SU-DHL-6 (cell line): ENCODE measurements at regions not wholly inside any gene's neighbourhood (a gene's known extent, or its start where the extent isn't known, plus 50 kb on each side); places are given as distances from the start of the nearest gene placed in this dataset.

ENCODE experiments used
- H2AFZ ChIP-seq: fragments of 200-600 bp; sonication (generic); 2 replicates; pipeline ENCODE4 v1.6.1; 2014; ENCODE audit warnings: low read depth, mild to moderate bottlenecking, moderate library complexity, mixed read lengths, antibody characterized with exemption, low read length; ENCODE audit not compliant: severe bottlenecking
- H3F3A ChIP-seq: fragments of 200-600 bp; shearing (Covaris generic); 2 replicates; pipeline ENCODE4 v1.6.0; 2016; ENCODE audit warnings: antibody characterized with exemption, mild to moderate bottlenecking; ENCODE audit not compliant: insufficient read depth
- H3K27ac ChIP-seq: fragments of 200-600 bp; sonication (generic); 2 replicates; pipeline ENCODE4 v1.5.1; 2016; ENCODE audit warnings: low read depth, mild to moderate bottlenecking, low read length, moderate library complexity, mixed read lengths
- H3K27me3 ChIP-seq: fragments of 200-600 bp; sonication (generic), shearing (Covaris generic); 2 replicates; pipeline ENCODE4 v1.6.0; 2014; ENCODE audit warnings: mild to moderate bottlenecking, low read length
- H3K36me3 ChIP-seq: fragments of 200-600 bp; sonication (generic); 2 replicates; pipeline ENCODE4 v1.6.1; 2014; ENCODE audit warnings: mild to moderate bottlenecking, low read length, mixed read lengths
- H3K4me2 ChIP-seq: fragments of 300-600, 200-600 bp; shearing (Covaris generic), sonication (generic); 2 replicates; pipeline ENCODE4 v1.6.0; 2014; ENCODE audit warnings: low read length, low read depth, mild to moderate bottlenecking; ENCODE audit not compliant: poor library complexity, severe bottlenecking
- H3K4me3 ChIP-seq: fragments of 200-600 bp; sonication (generic); 2 replicates; pipeline ENCODE4 v1.5.1; 2014; ENCODE audit warnings: antibody characterized with exemption, low read length, mild to moderate bottlenecking, mixed read lengths; ENCODE audit not compliant: insufficient read depth, poor library complexity, severe bottlenecking
- H3K79me2 ChIP-seq: fragments of 200-600 bp; sonication (generic); 2 replicates; pipeline ENCODE4 v1.6.1; 2014; ENCODE audit warnings: mild to moderate bottlenecking, low read length, moderate library complexity; ENCODE audit not compliant: insufficient read depth
- H3K9ac ChIP-seq: fragments of 200-600 bp; sonication (generic); 2 replicates; pipeline ENCODE4 v1.7.0; 2014; ENCODE audit warnings: mild to moderate bottlenecking, low read length
- H3K9me2 ChIP-seq: fragments of 200-600 bp; sonication (generic); replicated peaks from 2 replicates; pipeline ENCODE4 v1.6.1; 2014; ENCODE audit warnings: low read length; ENCODE audit not compliant: insufficient read depth
- H3K9me3 ChIP-seq: fragments of 200-600 bp; sonication (generic); 2 replicates; pipeline ENCODE4 v1.6.1; 2014; ENCODE audit warnings: low read length, mixed read lengths; ENCODE audit not compliant: insufficient read depth
- H4K20me1 ChIP-seq: fragments of 200-600 bp; sonication (generic); 2 replicates; pipeline ENCODE4 v1.6.1; 2014; ENCODE audit warnings: low read depth, mild to moderate bottlenecking, antibody characterized with exemption, low read length, moderate library complexity, mixed read lengths
- EZH2phosphoT487 ChIP-seq: fragments of 200-600 bp; sonication (generic), shearing (Covaris generic); conservative IDR thresholded peaks from 2 replicates; pipeline ENCODE4 v1.6.1; 2018; ENCODE audit warnings: mild to moderate bottlenecking, antibody characterized with exemption, low read length, moderate library complexity, mixed read lengths
- TF ChIP-seq, protein P1 (sequence below): fragments of 200-600 bp; sonication (generic); IDR thresholded peaks from one replicate; pipeline ENCODE4 v1.5.1; 2017; ENCODE audit warnings: antibody characterized with exemption, mild to moderate bottlenecking, low read length, moderate library complexity; ENCODE audit not compliant: insufficient read depth, poor library complexity, severe bottlenecking

DNA sequence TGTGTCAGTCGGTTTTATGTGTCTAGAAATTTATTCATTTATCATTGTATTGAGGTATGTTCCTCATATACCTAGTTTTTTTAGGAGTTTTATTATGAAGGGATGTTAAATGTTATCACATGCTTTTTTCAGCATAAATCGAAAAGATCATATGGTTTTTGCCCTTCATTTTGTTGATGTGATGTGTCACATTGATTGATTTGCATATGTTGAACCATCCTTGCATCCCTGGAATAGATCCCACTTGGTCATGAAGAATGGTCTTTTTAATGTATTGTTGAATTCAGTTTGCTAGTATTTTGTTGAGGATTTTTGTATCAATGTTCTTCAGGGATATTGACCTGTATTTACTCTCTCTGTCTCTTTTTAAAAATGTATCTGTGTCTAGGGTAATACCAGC lies 230.3 kb downstream of the RAP2B start:
- Histone ChIP-seq H4K20me1 (no peaks in the 10 kb centered on the region), H3F3A (no peaks in the 10 kb centered on the region), H3K9me2 (no peaks in the 10 kb centered on the region), H3K4me2 (no peak overlapping the region), H3K27me3 (no peaks in the 10 kb centered on the region), H3K9me3 (no peaks in the 10 kb centered on the region), H3K36me3 (no peaks in the 10 kb centered on the region), H3K9ac (no peak overlapping the region), H3K79me2 (no peaks in the 10 kb centered on the region), H3K4me3 (no peak overlapping the region), H2AFZ (no peak overlapping the region), H3K27ac (no peak overlapping the region)
- TF ChIP-seq, protein P1, sequence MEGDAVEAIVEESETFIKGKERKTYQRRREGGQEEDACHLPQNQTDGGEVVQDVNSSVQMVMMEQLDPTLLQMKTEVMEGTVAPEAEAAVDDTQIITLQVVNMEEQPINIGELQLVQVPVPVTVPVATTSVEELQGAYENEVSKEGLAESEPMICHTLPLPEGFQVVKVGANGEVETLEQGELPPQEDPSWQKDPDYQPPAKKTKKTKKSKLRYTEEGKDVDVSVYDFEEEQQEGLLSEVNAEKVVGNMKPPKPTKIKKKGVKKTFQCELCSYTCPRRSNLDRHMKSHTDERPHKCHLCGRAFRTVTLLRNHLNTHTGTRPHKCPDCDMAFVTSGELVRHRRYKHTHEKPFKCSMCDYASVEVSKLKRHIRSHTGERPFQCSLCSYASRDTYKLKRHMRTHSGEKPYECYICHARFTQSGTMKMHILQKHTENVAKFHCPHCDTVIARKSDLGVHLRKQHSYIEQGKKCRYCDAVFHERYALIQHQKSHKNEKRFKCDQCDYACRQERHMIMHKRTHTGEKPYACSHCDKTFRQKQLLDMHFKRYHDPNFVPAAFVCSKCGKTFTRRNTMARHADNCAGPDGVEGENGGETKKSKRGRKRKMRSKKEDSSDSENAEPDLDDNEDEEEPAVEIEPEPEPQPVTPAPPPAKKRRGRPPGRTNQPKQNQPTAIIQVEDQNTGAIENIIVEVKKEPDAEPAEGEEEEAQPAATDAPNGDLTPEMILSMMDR, result no peak
- TF ChIP-seq EZH2phosphoT487, result no peak

DNA sequence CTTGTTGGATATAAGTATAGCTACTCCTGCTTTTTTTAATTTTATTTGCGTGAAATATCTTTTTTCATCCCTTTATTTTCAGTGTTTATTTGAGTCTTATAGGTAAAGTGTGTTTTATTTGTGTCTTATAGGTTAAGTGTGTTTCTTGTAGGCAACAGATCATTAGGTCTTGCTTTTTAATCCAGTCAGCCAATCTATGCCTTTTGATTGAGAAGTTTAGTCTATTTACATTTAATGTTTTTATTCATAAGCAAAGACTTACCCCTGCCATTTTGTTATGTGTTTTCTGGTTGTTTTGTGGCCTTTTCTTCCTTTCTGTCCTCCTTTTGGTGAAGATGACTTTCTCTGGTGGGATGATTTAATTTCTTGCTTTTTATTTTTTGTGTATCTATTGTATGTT lies 232.0 kb downstream of the RAP2B start:
- no peaks in the 10 kb centered on the region for H4K20me1 ChIP-seq
- no peaks in the 10 kb centered on the region for H3K9me3 ChIP-seq
- no peaks in the 10 kb centered on the region for H3K9me2 ChIP-seq
- no peak overlapping the region for H2AFZ ChIP-seq
- no peaks in the 10 kb centered on the region for H3K27me3 ChIP-seq
- H3K27ac ChIP-seq, result no peak overlapping the region
- TF ChIP-seq EZH2phosphoT487, result no peak
- TF ChIP-seq, protein P1, result no peak
- no peak overlapping the region for H3K4me3 ChIP-seq
- no peaks in the 10 kb centered on the region for H3F3A ChIP-seq
- no peak overlapping the region for H3K9ac ChIP-seq
- no peaks in the 10 kb centered on the region for H3K36me3 ChIP-seq
- H3K4me2 ChIP-seq, result no peak overlapping the region
- H3K79me2 ChIP-seq, result no peaks in the 10 kb centered on the region

DNA sequence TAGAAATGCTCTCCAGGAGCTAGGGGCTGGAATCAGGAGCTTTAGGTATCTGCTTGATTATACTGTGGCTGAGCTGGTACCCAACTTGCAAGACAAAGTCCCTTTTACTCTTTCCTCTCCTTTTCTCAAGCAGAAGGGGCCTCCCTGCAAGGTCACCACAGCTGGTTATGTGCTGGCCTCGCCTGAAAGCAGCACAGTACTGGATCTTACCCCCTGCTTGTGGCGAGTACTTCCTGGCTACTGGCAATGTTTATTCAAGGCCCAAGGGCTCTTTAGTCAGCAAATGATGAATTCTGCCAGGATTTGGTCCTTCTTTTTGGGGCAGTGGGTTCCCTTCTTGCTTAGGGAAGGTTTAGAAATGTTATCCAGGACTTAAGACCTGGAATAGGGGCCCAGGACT lies 234.6 kb downstream of the RAP2B start:
- no peaks in the 10 kb centered on the region for H3K9me2 ChIP-seq
- H2AFZ ChIP-seq, result no peak overlapping the region
- H3K9ac ChIP-seq, result no peak overlapping the region
- no peaks in the 10 kb centered on the region for H3K79me2 ChIP-seq
- no peak overlapping the region for H3K4me2 ChIP-seq
- no peak for TF ChIP-seq EZH2phosphoT487
- TF ChIP-seq, protein P1, result no peak
- no peaks in the 10 kb centered on the region for H3F3A ChIP-seq
- no peak overlapping the region for H3K27ac ChIP-seq
- H3K9me3 ChIP-seq, result no peaks in the 10 kb centered on the region
- H3K4me3 ChIP-seq, result no peak overlapping the region
- no peaks in the 10 kb centered on the region for H4K20me1 ChIP-seq
- no peaks in the 10 kb centered on the region for H3K27me3 ChIP-seq
- no peaks in the 10 kb centered on the region for H3K36me3 ChIP-seq

DNA sequence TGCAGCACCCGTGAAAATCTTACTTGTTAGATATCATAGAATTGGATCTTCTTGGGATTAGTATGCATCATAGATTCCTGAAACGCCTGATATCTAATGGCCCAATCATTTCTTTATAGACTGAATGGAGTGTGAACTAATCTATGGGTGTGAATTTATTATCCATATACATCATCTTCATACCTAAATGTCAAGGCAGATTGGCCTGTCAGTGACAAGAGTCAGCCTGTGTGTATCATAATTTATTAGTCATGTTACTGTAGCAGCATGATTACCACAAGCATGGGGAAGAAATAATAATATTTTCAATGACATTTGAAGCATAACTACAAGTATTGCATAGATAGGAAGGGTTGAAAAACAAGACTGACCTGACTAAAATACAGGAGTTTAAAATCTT lies 235.8 kb downstream of the RAP2B start:
- H3K36me3 ChIP-seq, result no peaks in the 10 kb centered on the region
- no peak overlapping the region for H3K4me3 ChIP-seq
- H3K79me2 ChIP-seq, result no peaks in the 10 kb centered on the region
- H3K9me3 ChIP-seq, result no peaks in the 10 kb centered on the region
- no peaks in the 10 kb centered on the region for H3K9me2 ChIP-seq
- H2AFZ ChIP-seq, result no peak overlapping the region
- H3K9ac ChIP-seq, result no peak overlapping the region
- no peaks in the 10 kb centered on the region for H4K20me1 ChIP-seq
- no peaks in the 10 kb centered on the region for H3K27me3 ChIP-seq
- H3K4me2 ChIP-seq, result no peak overlapping the region
- TF ChIP-seq, protein P1, result no peak
- TF ChIP-seq EZH2phosphoT487, result no peak
- no peak overlapping the region for H3K27ac ChIP-seq
- no peaks in the 10 kb centered on the region for H3F3A ChIP-seq
